Activated naive CD8-positive, alpha-beta T cell treated with anti-CD3 and anti-CD28 coated beads, Interleukin-2, amount 10 ng/mL, durations not matched to agents 7 days and 5 days (primary cell): ENCODE measurements at regions not wholly inside any gene's neighbourhood (a gene's known extent, or its start where the extent isn't known, plus 50 kb on each side); places are given as distances from the start of the nearest gene placed in this dataset.
"Not testable (repeated sequence)": the region's sequence is repeated elsewhere in the genome, so short reads cannot be mapped to it uniquely, and the experiment has no call there.

Experiments
- ATAC-seq: fragments of 150-1000 bp; cut with Tn5 transposase; one replicate; pipeline ENCODE4 v1.10.0; 2021; ENCODE audit warnings: low read depth, moderate library complexity
- POLR2A ChIA-PET: fragments of 350-600 bp; sonication (Branson Sonifier 250); formaldehyde crosslinking; loops from one replicate; lab custom pipeline; 2021; ENCODE audit warnings: antibody characterized with exemption; lab: Charles Lee
- DNase-seq: peaks from one replicate; pipeline ENCODE4 v3.0.0; 2021
- H3K27ac Mint-ChIP-seq: one replicate; pipeline ENCODE4 v1.8.0; 2022; ENCODE audit warnings: mild to moderate bottlenecking, mixed read lengths
- H3K27me3 Mint-ChIP-seq: one replicate; pipeline ENCODE4 v1.8.0; 2022; ENCODE audit warnings: mild to moderate bottlenecking, moderate library complexity, mixed read lengths
- H3K36me3 Mint-ChIP-seq: one replicate; pipeline ENCODE4 v1.8.0; 2021; ENCODE audit warnings: mild to moderate bottlenecking, mixed read lengths
- H3K4me1 Mint-ChIP-seq: one replicate; pipeline ENCODE4 v1.8.0; 2021; ENCODE audit warnings: mixed read lengths
- H3K4me3 Mint-ChIP-seq: one replicate; pipeline ENCODE4 v1.8.0; 2022; ENCODE audit warnings: mild to moderate bottlenecking, moderate library complexity, mixed read lengths
- H3K9me3 Mint-ChIP-seq: one replicate; pipeline ENCODE4 v1.8.0; 2021; ENCODE audit warnings: mixed read lengths

GRCh38 chr10:62471711-62472110, 97.5 kb downstream of the ZNF365 start:
- Mint-ChIP-seq H3K9me3 (no peaks in the 10 kb centered on the region), H3K4me3 (no peak overlapping the region)
- POLR2A ChIA-PET: no interaction called here

GRCh38 chr10:62473241-62473640, 99.1 kb downstream of the ZNF365 start:
- H3K27ac Mint-ChIP-seq: no peak overlapping the region
- no peaks in the 10 kb centered on the region for H3K9me3 Mint-ChIP-seq
- peaks cover 3% of the 10 kb centered on the region for H3K27me3 Mint-ChIP-seq
- POLR2A ChIA-PET: no interaction called here
- H3K36me3 Mint-ChIP-seq: no peaks in the 10 kb centered on the region
- no peak for DNase-seq
- H3K4me1 Mint-ChIP-seq: no peaks in the 10 kb centered on the region
- ATAC-seq: no peak
- H3K4me3 Mint-ChIP-seq: no peak overlapping the region

More at GRCh38 chr10:62471711-62472110, 97.5 kb downstream of the ZNF365 start:
- no peaks in the 10 kb centered on the region for H3K4me1 Mint-ChIP-seq
- DNase-seq (no peak), ATAC-seq (no peak)
- H3K36me3 Mint-ChIP-seq: no peaks in the 10 kb centered on the region
- peaks cover 3% of the 10 kb centered on the region for H3K27me3 Mint-ChIP-seq
- H3K27ac Mint-ChIP-seq: no peak overlapping the region

GRCh38 chr10:62475551-62475950, 101.4 kb downstream of the ZNF365 start:
- Mint-ChIP-seq H3K27ac (no peak overlapping the region), H3K4me3 (no peak overlapping the region), H3K9me3 (no peaks in the 10 kb centered on the region), H3K27me3 (peaks cover 5% of the 10 kb centered on the region), H3K36me3 (no peaks in the 10 kb centered on the region), H3K4me1 (no peaks in the 10 kb centered on the region)
- POLR2A ChIA-PET: no interaction called here
- no peak for DNase-seq
- ATAC-seq: no peak

- Mint-ChIP-seq H3K4me3 (no peak overlapping the region), H3K27me3 (peaks cover 6% of the 10 kb centered on the region), H3K9me3 (peaks cover 4% of the 10 kb centered on the region), H3K36me3 (no peaks in the 10 kb centered on the region), H3K27ac (no peak overlapping the region), H3K4me1 (peaks cover 4% of the 10 kb centered on the region)
- POLR2A ChIA-PET: no interaction called here
- ATAC-seq (no peak), DNase-seq (no peak)
These were observed 105.4 kb downstream of the ZNF365 start for GRCh38 chr10:62479523-62479922.

- POLR2A ChIA-PET: no interaction called here
- Mint-ChIP-seq H3K27ac (no peak overlapping the region), H3K36me3 (no peaks in the 10 kb centered on the region), H3K27me3 (peaks cover 10% of the 10 kb centered on the region), H3K4me1 (peaks cover 4% of the 10 kb centered on the region), H3K4me3 (no peak overlapping the region), H3K9me3 (peaks cover 4% of the 10 kb centered on the region)
- no peak for ATAC-seq
- DNase-seq: no peak
These were observed 106.0 kb downstream of the ZNF365 start for GRCh38 chr10:62480196-62480595.

GRCh38 chr10:62482581-62482980, 108.4 kb downstream of the ZNF365 start:
- DNase-seq (no peak), ATAC-seq (no peak)
- H3K9me3 Mint-ChIP-seq: peaks cover 4% of the 10 kb centered on the region
- H3K36me3 Mint-ChIP-seq: no peaks in the 10 kb centered on the region
- POLR2A ChIA-PET: no interaction called here
- H3K27ac Mint-ChIP-seq: no peak overlapping the region
- peaks cover 10% of the 10 kb centered on the region for H3K27me3 Mint-ChIP-seq
- no peak overlapping the region for H3K4me3 Mint-ChIP-seq
- peaks cover 4% of the 10 kb centered on the region for H3K4me1 Mint-ChIP-seq

GRCh38 chr10:62491597-62491996, 117.4 kb downstream of the ZNF365 start:
- Mint-ChIP-seq H3K27me3 (peaks cover 9% of the 10 kb centered on the region), H3K27ac (no peak overlapping the region), H3K4me3 (no peak overlapping the region), H3K9me3 (no peaks in the 10 kb centered on the region), H3K4me1 (no peaks in the 10 kb centered on the region), H3K36me3 (no peaks in the 10 kb centered on the region)
- DNase-seq (no peak), ATAC-seq (no peak)
- POLR2A ChIA-PET: no interaction called here

GRCh38 chr10:62492012-62492869, 118.1 kb downstream of the ZNF365 start:
- no peaks in the 10 kb centered on the region for H3K36me3 Mint-ChIP-seq
- H3K27me3 Mint-ChIP-seq: peaks cover 9% of the 10 kb centered on the region
- H3K4me1 Mint-ChIP-seq: no peaks in the 10 kb centered on the region
- POLR2A ChIA-PET: no interaction called here
- DNase-seq: no peak
- H3K4me3 Mint-ChIP-seq: no peak overlapping the region
- no peak for ATAC-seq
- no peaks in the 10 kb centered on the region for H3K9me3 Mint-ChIP-seq
- no peak overlapping the region for H3K27ac Mint-ChIP-seq

- Mint-ChIP-seq H3K4me3 (no peak overlapping the region), H3K27me3 (peaks cover 11% of the 10 kb centered on the region), H3K4me1 (no peaks in the 10 kb centered on the region), H3K27ac (no peak overlapping the region), H3K36me3 (no peaks in the 10 kb centered on the region), H3K9me3 (no peaks in the 10 kb centered on the region)
- ATAC-seq (no peak), DNase-seq (no peak)
- POLR2A ChIA-PET: no interaction called here
These were observed 118.7 kb downstream of the ZNF365 start for GRCh38 chr10:62492870-62493180.

- POLR2A ChIA-PET: no interaction called here
- Mint-ChIP-seq H3K4me3 (no peak overlapping the region), H3K4me1 (no peaks in the 10 kb centered on the region), H3K27ac (no peak overlapping the region), H3K27me3 (peaks cover 14% of the 10 kb centered on the region), H3K36me3 (no peaks in the 10 kb centered on the region), H3K9me3 (no peaks in the 10 kb centered on the region)
- DNase-seq (no peak), ATAC-seq (no peak)
These were observed 122.8 kb downstream of the ZNF365 start for GRCh38 chr10:62496925-62497324.

- no peak overlapping the region for H3K4me3 Mint-ChIP-seq
- no peaks in the 10 kb centered on the region for H3K4me1 Mint-ChIP-seq
- no peak for ATAC-seq
- no peaks in the 10 kb centered on the region for H3K9me3 Mint-ChIP-seq
- H3K27ac Mint-ChIP-seq: no peak overlapping the region
- peaks cover 1% of the 10 kb centered on the region for H3K36me3 Mint-ChIP-seq
- POLR2A ChIA-PET: no interaction called here
- H3K27me3 Mint-ChIP-seq: peaks cover 14% of the 10 kb centered on the region
- no peak for DNase-seq
These were observed 124.1 kb downstream of the ZNF365 start for GRCh38 chr10:62498271-62498670.

- not testable (repeated sequence) for DNase-seq
These were observed 125.9 kb downstream of the ZNF365 start for GRCh38 chr10:62500116-62500515.

GRCh38 chr10:62501547-62501946, 127.4 kb downstream of the ZNF365 start:
- peaks cover 10% of the 10 kb centered on the region for H3K27me3 Mint-ChIP-seq
- no peak for ATAC-seq

More at GRCh38 chr10:62500116-62500515, 125.9 kb downstream of the ZNF365 start:
- POLR2A ChIA-PET, ATAC-seq, H3K36me3 Mint-ChIP-seq, H3K4me3 Mint-ChIP-seq, H3K9me3 Mint-ChIP-seq, H3K4me1 Mint-ChIP-seq, H3K27ac Mint-ChIP-seq: not testable (repeated sequence)
- peaks cover 12% of the 10 kb centered on the region for H3K27me3 Mint-ChIP-seq

GRCh38 chr10:62502995-62503613, 128.9 kb downstream of the ZNF365 start:
- H3K27ac Mint-ChIP-seq: no peak overlapping the region
- H3K4me1 Mint-ChIP-seq: no peaks in the 10 kb centered on the region
- H3K4me3 Mint-ChIP-seq: no peak overlapping the region
- ATAC-seq: no peak
- H3K9me3 Mint-ChIP-seq: peaks cover 1% of the 10 kb centered on the region
- peaks cover 1% of the 10 kb centered on the region for H3K36me3 Mint-ChIP-seq
- no peak for DNase-seq
- H3K27me3 Mint-ChIP-seq: peaks cover 7% of the 10 kb centered on the region
- POLR2A ChIA-PET: no interaction called here

More at GRCh38 chr10:62501547-62501946, 127.4 kb downstream of the ZNF365 start:
- H3K4me3 Mint-ChIP-seq: no peak overlapping the region
- DNase-seq: no peak
- no peak overlapping the region for H3K27ac Mint-ChIP-seq
- POLR2A ChIA-PET: no interaction called here
- H3K4me1 Mint-ChIP-seq: no peaks in the 10 kb centered on the region
- H3K36me3 Mint-ChIP-seq: peaks cover 1% of the 10 kb centered on the region
- H3K9me3 Mint-ChIP-seq: peaks cover 1% of the 10 kb centered on the region
